T-helper 2 cell treated with Interferon-gamma antibody and Interleukin-4, amounts not matched to agents 5 μg/mL and 100 μg/mL, for 36 hours (primary cell): ENCODE measurements at regions not wholly inside any gene's neighbourhood (a gene's known extent, or its start where the extent isn't known, plus 50 kb on each side); places are given as distances from the start of the nearest gene placed in this dataset.
"Not testable (repeated sequence)": the region's sequence is repeated elsewhere in the genome, so short reads cannot be mapped to it uniquely, and the experiment has no call there.

Experiments
- DNase-seq: peaks from one replicate; pipeline ENCODE4 v3.0.0; 2021; ENCODE audit warnings: low spot score
- H3K27ac Mint-ChIP-seq: one replicate; pipeline ENCODE4 v1.8.0; 2021; ENCODE audit warnings: mild to moderate bottlenecking, mixed read lengths
- H3K27me3 Mint-ChIP-seq: one replicate; pipeline ENCODE4 v1.8.0; 2021; ENCODE audit warnings: low read depth, mixed read lengths
- H3K36me3 Mint-ChIP-seq: one replicate; pipeline ENCODE4 v1.8.0; 2021; ENCODE audit warnings: low read depth, mixed read lengths
- H3K4me1 Mint-ChIP-seq: one replicate; pipeline ENCODE4 v1.8.0; 2021; ENCODE audit warnings: low read depth, mixed read lengths
- H3K4me3 Mint-ChIP-seq: one replicate; pipeline ENCODE4 v1.8.0; 2022; ENCODE audit warnings: mild to moderate bottlenecking, moderate library complexity, mixed read lengths
- H3K9me3 Mint-ChIP-seq: one replicate; pipeline ENCODE4 v1.8.0; 2021; ENCODE audit warnings: mixed read lengths

DNA sequence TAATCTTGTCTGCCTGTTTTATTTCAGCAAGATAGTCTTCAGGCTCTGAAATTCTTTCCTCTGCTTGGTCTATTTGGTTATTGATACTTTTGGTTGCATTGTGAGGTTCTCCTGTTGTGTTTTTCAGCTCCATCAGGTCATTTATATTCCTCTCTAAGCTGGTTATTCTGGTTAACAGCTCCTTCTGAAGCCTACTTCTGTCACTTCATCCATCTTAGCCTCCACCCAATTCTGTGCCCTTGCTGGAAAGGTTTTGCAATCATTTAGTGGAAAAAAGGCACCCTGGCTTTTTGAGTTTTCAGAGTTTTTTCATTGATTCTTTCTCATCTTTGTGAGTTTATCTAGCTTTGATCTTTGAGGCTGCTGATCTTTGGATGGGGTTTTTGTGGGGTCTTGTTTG lies 647.7 kb downstream of the SPRY1 start:
- DNase-seq, result no peak
- no peaks in the 10 kb centered on the region for H3K36me3 Mint-ChIP-seq
- no peaks in the 10 kb centered on the region for H3K27me3 Mint-ChIP-seq
- H3K4me1 Mint-ChIP-seq, result no peaks in the 10 kb centered on the region
- H3K27ac Mint-ChIP-seq, result no peak overlapping the region
- H3K4me3 Mint-ChIP-seq, result no peak overlapping the region
- no peaks in the 10 kb centered on the region for H3K9me3 Mint-ChIP-seq

DNA sequence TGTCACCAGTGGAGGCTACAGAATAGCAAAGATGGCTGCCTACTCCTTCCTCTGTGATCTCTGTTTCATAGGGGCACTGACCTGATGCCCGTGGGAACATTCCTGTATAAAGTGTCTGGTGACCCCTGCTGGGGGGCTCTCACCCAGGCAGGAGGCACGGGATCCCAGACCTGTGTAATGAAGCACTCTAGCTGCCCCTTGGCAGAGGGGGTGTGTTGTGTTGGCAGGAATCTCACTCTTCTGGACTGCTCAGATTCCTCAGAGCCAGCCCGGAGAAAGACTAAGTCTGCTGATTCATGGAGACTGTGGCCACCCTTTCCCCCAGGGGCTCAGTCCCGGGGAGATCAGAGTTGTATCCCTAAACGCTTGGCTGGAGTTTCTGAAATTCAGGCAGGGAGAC lies 648.3 kb downstream of the SPRY1 start:
- no peaks in the 10 kb centered on the region for H3K9me3 Mint-ChIP-seq
- H3K4me3 Mint-ChIP-seq, result no peak overlapping the region
- H3K27me3 Mint-ChIP-seq, result no peaks in the 10 kb centered on the region
- H3K36me3 Mint-ChIP-seq, result no peaks in the 10 kb centered on the region
- no peaks in the 10 kb centered on the region for H3K4me1 Mint-ChIP-seq
- H3K27ac Mint-ChIP-seq, result no peak overlapping the region
- DNase-seq, result no peak

DNA sequence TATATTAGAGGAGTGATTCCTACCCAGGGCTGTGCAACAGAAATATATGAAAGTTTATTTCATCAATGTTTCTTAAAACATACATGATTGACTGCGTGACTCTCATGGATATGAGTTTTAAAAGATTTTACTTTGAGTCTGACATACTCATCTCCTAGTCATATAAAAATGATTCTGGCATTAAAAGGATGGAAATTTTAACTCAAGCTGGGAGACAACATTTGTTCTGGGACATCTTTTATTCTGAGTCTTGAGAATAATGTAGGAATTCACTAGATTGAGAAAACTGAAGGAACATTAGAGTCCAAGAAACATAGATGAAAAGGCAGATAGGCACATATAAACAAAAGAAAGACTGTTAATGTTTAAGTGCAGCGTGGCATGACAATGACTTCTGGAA lies 649.6 kb downstream of the SPRY1 start:
- Mint-ChIP-seq H3K9me3 (no peaks in the 10 kb centered on the region), H3K36me3 (no peaks in the 10 kb centered on the region), H3K4me3 (no peak overlapping the region), H3K27me3 (no peaks in the 10 kb centered on the region), H3K4me1 (no peaks in the 10 kb centered on the region), H3K27ac (no peak overlapping the region)
- no peak for DNase-seq

DNA sequence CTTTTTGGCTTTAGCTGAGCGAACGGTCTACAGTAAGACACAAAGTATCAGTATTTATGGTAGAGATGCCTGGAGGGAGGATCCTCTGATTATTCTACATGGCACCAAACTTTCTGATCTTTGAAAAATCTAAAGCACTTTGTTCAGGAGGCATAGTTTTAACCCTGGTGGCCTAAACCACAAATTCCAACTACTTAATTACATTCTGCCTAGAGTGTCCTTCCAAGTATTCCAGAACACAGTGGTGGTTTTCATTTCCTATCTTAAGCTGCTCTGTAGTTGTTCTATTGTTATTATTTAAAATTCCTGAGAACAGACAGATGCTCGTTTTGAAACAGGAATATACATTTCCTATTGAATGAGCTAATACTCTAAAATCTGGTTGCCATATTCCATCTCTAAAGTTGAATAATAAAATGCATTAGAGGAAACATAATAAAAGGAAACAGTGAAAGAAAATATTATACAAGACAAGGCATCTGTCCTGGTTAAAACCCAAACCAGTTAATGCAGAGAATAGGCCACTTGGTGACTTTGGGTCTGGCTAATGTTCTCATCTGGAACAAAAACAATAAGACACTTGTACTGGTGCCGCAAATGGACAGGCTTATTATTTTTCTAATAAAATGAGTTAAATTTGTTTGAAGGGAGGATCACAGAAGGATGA lies 657.4 kb downstream of the SPRY1 start:
- no peak for DNase-seq

DNA sequence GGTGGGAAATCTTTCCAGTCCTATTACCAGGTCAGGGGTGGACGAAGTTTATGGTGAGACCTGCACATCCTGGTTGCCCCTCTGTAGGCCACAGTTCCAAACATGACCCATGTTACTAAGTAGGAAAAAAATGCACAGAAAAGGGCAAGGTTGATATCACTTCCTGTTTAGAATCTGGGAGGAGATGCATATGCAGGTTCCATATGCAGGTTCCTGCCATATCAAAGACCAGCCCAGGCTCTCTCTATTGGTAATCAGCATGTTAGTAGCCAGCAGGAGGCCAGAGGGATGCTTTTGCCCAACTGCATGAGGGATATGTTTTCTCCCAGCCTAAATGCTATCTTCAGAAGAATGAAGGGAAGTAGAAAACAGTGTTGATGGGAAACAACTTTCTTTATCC lies 657.2 kb downstream of the ANKRD50 start:
- no peak for DNase-seq
- no peak overlapping the region for H3K27ac Mint-ChIP-seq
- no peaks in the 10 kb centered on the region for H3K36me3 Mint-ChIP-seq
- H3K9me3 Mint-ChIP-seq, result no peaks in the 10 kb centered on the region
- H3K4me3 Mint-ChIP-seq, result no peak overlapping the region
- H3K27me3 Mint-ChIP-seq, result no peaks in the 10 kb centered on the region
- H3K4me1 Mint-ChIP-seq, result no peaks in the 10 kb centered on the region

More for the DNA sequence above, 657.4 kb downstream of the SPRY1 start:
- no peak overlapping the region for H3K27ac Mint-ChIP-seq
- H3K4me1 Mint-ChIP-seq, result no peaks in the 10 kb centered on the region
- H3K9me3 Mint-ChIP-seq, result no peaks in the 10 kb centered on the region
- no peaks in the 10 kb centered on the region for H3K36me3 Mint-ChIP-seq
- no peaks in the 10 kb centered on the region for H3K27me3 Mint-ChIP-seq
- H3K4me3 Mint-ChIP-seq, result no peak overlapping the region

DNA sequence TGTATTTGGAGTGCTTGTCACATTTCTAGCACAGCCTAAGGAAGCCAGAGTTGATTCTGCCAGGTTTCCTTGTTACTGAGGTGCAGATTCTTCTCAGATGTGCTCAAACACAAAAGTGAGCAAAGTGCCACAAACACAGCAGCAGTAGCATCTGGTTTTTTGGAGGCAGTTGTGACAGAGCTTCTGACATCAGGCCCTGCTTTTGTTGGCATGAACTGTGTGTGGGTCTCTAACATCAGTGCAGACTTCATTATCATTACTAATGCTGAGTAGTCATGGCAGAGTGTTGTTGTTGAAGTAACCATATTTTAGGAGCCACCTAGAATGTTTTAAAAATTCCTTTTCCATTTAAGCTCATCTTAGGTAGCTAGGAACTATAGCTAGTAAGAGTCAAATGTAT lies 656.6 kb downstream of the ANKRD50 start:
- Mint-ChIP-seq H3K4me3 (no peak overlapping the region), H3K27me3 (no peaks in the 10 kb centered on the region), H3K4me1 (no peaks in the 10 kb centered on the region), H3K9me3 (no peaks in the 10 kb centered on the region), H3K36me3 (no peaks in the 10 kb centered on the region), H3K27ac (no peak overlapping the region)
- no peak for DNase-seq

DNA sequence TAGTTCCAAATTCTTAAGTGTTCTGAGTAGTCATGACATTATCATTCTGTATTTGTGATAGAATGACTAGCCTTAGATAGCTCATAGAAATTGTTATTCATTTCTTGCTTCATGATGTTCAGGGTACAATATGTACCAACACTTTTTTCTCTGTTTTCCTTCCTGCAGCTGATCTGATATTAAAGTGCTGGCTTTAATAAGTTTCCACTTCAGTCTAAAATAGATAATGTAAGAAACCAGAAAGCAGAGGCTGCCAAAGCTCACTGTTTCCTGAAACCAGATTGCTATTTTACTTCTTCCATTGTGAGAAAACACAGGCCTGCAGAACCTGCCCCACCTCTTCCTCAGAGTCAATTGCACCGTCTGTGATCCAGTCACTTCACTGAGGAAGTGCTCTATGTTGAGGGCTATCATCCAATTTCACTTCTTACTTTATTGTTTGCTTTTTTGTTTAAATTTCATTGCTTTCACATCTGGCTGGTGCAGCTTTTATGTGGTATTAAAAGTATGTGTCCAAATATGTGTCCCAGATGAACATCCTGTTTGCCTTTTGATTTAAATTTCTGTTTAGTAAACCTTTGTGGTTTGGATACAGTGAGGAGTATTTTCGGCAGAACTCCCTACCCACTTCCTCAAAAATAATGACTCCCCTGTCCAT lies 652.1 kb downstream of the ANKRD50 start:
- no peaks in the 10 kb centered on the region for H3K27me3 Mint-ChIP-seq
- no peak for DNase-seq
- no peaks in the 10 kb centered on the region for H3K9me3 Mint-ChIP-seq
- no peaks in the 10 kb centered on the region for H3K4me1 Mint-ChIP-seq
- H3K36me3 Mint-ChIP-seq, result no peaks in the 10 kb centered on the region
- no peak overlapping the region for H3K27ac Mint-ChIP-seq
- no peak overlapping the region for H3K4me3 Mint-ChIP-seq

DNA sequence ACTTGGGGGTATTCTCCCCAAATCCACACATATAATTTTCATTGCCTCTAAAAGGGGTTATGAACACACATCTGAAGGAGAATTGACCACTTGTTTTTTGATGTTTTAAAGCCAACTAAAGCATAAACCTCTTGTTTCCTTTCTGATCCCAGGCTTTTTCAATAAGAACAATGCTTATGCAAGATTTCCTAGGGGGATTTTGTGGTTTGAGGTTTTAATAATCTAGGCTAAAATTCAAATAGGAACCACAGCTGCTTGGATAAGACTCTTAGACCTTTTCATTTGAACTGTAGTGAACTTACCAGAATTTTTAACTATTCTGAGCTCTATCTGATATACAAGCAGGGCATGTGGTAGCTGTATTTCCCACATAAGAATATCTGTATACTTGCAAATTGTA lies 651.1 kb downstream of the ANKRD50 start:
- Mint-ChIP-seq H3K4me3 (no peak overlapping the region), H3K27ac (no peak overlapping the region), H3K27me3 (no peaks in the 10 kb centered on the region)

DNA sequence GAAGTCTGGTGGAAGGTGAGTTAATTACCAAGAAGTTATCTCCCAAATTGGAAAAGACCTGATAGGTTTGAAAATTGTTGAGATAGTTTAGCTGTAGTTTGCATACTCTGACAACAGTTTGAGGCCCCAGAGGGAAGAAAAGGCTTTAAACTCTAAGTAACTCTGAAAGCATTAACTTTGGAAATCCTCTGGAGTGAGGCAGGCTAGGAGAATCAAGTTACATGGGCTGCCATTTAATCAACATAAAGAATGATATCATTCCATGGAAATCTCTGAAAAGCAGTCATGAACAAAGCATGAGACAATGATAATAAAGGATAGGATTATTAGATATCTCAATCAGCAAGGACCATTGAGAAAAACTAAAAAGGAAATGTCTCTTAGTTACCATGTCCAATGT lies 647.1 kb downstream of the ANKRD50 start:
- H3K27ac Mint-ChIP-seq, result no peak overlapping the region
- no peaks in the 10 kb centered on the region for H3K4me1 Mint-ChIP-seq
- no peaks in the 10 kb centered on the region for H3K36me3 Mint-ChIP-seq
- H3K4me3 Mint-ChIP-seq, result no peak overlapping the region
- DNase-seq, result no peak
- peaks cover 16% of the 10 kb centered on the region for H3K9me3 Mint-ChIP-seq
- no peaks in the 10 kb centered on the region for H3K27me3 Mint-ChIP-seq

More for the DNA sequence above, 651.1 kb downstream of the ANKRD50 start:
- Mint-ChIP-seq H3K36me3 (no peaks in the 10 kb centered on the region), H3K4me1 (no peaks in the 10 kb centered on the region), H3K9me3 (no peaks in the 10 kb centered on the region)
- DNase-seq, result no peak

DNA sequence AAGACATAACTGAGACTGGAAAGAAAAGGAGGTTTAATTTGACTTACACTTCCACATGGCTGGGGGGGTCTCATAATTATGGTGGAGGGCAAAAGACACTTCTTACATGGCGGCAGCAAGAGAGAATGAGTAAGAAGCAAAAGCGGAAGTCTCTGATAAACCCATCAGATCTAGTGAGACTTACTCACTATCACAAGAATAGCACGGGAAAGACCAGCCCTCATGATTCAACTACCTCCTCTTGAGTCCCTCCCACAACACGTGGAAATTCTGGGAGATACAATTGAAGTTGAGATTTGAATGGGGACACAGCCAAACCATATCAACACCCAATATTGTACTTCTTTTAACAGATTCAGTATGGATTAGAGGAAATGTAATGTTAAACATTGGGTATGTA lies 646.6 kb downstream of the ANKRD50 start:
- no peaks in the 10 kb centered on the region for H3K4me1 Mint-ChIP-seq
- no peaks in the 10 kb centered on the region for H3K36me3 Mint-ChIP-seq
- no peak overlapping the region for H3K4me3 Mint-ChIP-seq
- no peak for DNase-seq
- no peak overlapping the region for H3K27ac Mint-ChIP-seq
- peaks cover 21% of the 10 kb centered on the region for H3K9me3 Mint-ChIP-seq
- H3K27me3 Mint-ChIP-seq, result no peaks in the 10 kb centered on the region

DNA sequence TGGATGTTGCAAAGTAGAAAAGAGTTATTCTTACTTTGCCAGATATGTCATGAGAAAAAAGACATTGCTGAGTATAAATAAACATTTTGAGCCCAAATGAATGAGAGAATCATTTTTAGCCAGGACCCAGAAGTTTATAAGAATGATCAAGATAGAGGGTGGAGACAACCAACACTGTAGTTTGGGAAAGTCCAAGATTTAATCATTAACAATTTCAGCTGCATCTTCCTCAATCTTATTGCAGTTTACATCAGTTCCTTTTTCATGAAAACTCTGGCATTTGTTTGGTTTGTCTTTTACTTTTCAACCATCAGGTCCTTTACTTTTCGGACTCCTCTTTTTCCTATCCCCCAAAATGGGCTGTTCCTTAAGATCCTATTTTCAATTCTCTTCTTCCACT lies 645.9 kb downstream of the ANKRD50 start:
- Mint-ChIP-seq H3K27ac (no peak overlapping the region), H3K4me1 (no peaks in the 10 kb centered on the region), H3K27me3 (no peaks in the 10 kb centered on the region), H3K9me3 (peaks cover 28% of the 10 kb centered on the region), H3K4me3 (no peak overlapping the region), H3K36me3 (no peaks in the 10 kb centered on the region)
- no peak for DNase-seq

DNA sequence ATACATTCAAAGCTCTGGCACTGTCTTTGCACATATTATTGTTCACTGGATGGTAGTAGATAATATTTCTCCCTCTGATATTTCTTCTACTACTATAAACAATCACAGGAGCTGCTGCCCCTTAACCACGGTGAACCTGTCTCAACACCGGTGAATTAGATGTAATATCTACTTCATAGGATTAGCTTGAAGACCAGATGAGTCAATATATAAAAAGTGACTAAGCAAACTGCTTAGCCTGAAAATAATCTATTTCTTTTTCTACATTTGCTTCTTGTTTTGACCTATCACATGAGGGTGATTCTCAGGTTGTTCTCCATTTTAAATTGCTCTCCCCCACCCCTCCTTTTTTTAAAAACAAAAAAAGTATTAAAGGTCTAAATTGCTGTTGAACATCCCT lies 645.5 kb downstream of the ANKRD50 start:
- no peak overlapping the region for H3K4me3 Mint-ChIP-seq
- DNase-seq, result no peak
- H3K9me3 Mint-ChIP-seq, result peaks cover 31% of the 10 kb centered on the region
- H3K27me3 Mint-ChIP-seq, result no peaks in the 10 kb centered on the region
- H3K36me3 Mint-ChIP-seq, result no peaks in the 10 kb centered on the region
- no peaks in the 10 kb centered on the region for H3K4me1 Mint-ChIP-seq
- H3K27ac Mint-ChIP-seq, result no peak overlapping the region

DNA sequence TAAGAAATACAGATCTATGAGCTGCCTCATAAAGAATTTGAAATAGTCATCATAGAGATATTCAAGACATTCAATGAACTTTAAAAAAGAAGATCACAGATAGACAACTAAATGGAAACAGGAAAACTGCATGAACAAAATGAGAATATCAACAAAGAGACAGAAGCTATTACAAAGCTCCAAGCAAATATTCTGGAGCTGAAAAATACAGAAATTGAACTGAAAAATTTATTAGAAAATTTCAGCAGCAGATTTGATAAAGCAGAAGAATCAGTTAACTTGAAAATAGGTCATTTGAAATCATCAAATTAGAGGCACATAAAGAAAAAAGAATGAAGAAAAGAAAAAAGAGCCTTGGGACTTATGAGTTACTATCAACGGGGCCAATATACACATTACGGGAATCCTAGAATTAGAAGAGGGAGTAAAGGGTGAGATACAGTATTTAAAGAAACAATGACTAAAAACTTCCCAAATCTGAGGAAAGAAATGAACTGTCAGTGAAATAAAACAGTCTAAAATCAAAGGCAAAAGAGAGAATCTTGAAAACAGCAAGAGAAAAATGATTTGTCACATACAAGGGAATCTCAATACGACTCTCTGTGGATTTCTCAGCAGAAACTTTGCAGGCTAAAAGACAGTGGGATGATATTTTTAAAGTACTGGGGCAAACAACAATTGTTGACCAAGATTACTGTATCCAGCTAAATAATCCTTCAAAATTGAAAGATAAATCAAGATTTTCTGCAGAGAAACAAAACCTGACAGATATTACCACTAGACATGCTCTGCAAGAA lies 641.6 kb downstream of the ANKRD50 start:
- H3K9me3 Mint-ChIP-seq, result peaks cover 41% of the 10 kb centered on the region
- H3K4me3 Mint-ChIP-seq, result no peak overlapping the region
- H3K27me3 Mint-ChIP-seq, result no peaks in the 10 kb centered on the region
- no peak for DNase-seq
- H3K36me3 Mint-ChIP-seq, result no peaks in the 10 kb centered on the region
- no peak overlapping the region for H3K27ac Mint-ChIP-seq
- H3K4me1 Mint-ChIP-seq, result no peaks in the 10 kb centered on the region

DNA sequence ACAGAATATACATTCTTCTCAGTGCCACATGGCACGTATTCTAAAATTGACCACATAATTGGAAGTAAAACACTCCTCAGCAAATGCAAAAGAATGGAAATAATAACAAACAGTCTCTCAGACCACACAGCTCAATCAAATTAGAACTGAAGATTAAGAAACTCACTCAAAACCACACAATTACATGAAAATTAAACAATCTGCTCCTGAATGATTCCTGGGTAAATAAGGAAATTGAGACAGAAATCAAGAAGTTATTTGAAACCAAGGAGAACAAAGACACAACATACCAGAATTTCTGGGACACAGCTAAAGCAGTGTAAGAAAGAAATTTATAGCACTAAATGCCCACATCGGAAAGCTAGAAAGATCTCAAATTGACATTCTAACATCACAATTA lies 637.3 kb downstream of the ANKRD50 start:
- not testable (repeated sequence) for H3K36me3 Mint-ChIP-seq, H3K27ac Mint-ChIP-seq, H3K4me1 Mint-ChIP-seq, H3K4me3 Mint-ChIP-seq, DNase-seq, H3K27me3 Mint-ChIP-seq
- peaks cover 32% of the 10 kb centered on the region for H3K9me3 Mint-ChIP-seq
